AML-193 (cell line): ENCODE measurements at regions not wholly inside any gene's neighbourhood (a gene's known extent, or its start where the extent isn't known, plus 50 kb on each side); places are given as distances from the start of the nearest gene placed in this dataset.

ENCODE experiments used
- DNase-seq, 2 experiments: peaks; one replicate each; lab custom pipeline; 2025; lab: John Stamatoyannopoulos, UW

GRCh38 chr11:69378303-69379141, 84.6 kb downstream of the MYEOV start:
- no peak for DNase-seq

- no peak for DNase-seq
These were observed 86.5 kb downstream of the MYEOV start for GRCh38 chr11:69380451-69380901.

GRCh38 chr11:69380921-69381581, 87.1 kb downstream of the MYEOV start:
- DNase-seq: no peak

GRCh38 chr11:69381681-69382130, 87.8 kb downstream of the MYEOV start:
- DNase-seq: no peak

GRCh38 chr11:69382131-69383128, 88.5 kb downstream of the MYEOV start:
- DNase-seq: no peak

GRCh38 chr11:69383372-69384250, 89.7 kb downstream of the MYEOV start:
- no peak for DNase-seq

GRCh38 chr11:69384251-69385143, 90.5 kb downstream of the MYEOV start:
- DNase-seq: no peak

- no peak for DNase-seq
These were observed 91.3 kb downstream of the MYEOV start for GRCh38 chr11:69385144-69385820.

- DNase-seq: no peak
These were observed 92.0 kb downstream of the MYEOV start for GRCh38 chr11:69385832-69386427.

GRCh38 chr11:69386594-69387408, 92.8 kb downstream of the MYEOV start:
- DNase-seq: no peak

GRCh38 chr11:69387409-69387885, 93.5 kb downstream of the MYEOV start:
- DNase-seq: no peak

- DNase-seq: no peak
These were observed 93.3 kb upstream of the LINC01488 start for GRCh38 chr11:69388210-69388609.

- no peak for DNase-seq
These were observed 92.8 kb upstream of the LINC01488 start for GRCh38 chr11:69388661-69389060.

- no peak for DNase-seq
These were observed 90.9 kb upstream of the LINC01488 start for GRCh38 chr11:69390561-69390960.

- DNase-seq: no peak
These were observed 90.0 kb upstream of the LINC01488 start for GRCh38 chr11:69391192-69392103.

GRCh38 chr11:69392104-69392653, 89.3 kb upstream of the LINC01488 start:
- no peak for DNase-seq
